Body of pancreas (tissue), 4 donors: ENCODE measurements at regions not wholly inside any gene's neighbourhood (a gene's known extent, or its start where the extent isn't known, plus 50 kb on each side); places are given as distances from the start of the nearest gene placed in this dataset.

ENCODE experiments used
- CTCF ChIP-seq, 7 experiments: fragments of 450-650 bp in 4 of 7; fragments of 200-600 bp in 3 of 7; sonication (generic) in 3 of 7; IDR thresholded peaks; one replicate each; pipeline ENCODE4 v1.5.1; 2016 to 2019; ENCODE audit warnings: antibody characterized with exemption in 7 of 7
- POLR2A ChIP-seq, 3 donors: fragments of 450-650 bp; IDR thresholded peaks; one replicate each; pipeline ENCODE4 v1.6.1; 2016; ENCODE audit warnings: antibody characterized with exemption in 3 of 3, mild to moderate bottlenecking in 2 of 3

DNA sequence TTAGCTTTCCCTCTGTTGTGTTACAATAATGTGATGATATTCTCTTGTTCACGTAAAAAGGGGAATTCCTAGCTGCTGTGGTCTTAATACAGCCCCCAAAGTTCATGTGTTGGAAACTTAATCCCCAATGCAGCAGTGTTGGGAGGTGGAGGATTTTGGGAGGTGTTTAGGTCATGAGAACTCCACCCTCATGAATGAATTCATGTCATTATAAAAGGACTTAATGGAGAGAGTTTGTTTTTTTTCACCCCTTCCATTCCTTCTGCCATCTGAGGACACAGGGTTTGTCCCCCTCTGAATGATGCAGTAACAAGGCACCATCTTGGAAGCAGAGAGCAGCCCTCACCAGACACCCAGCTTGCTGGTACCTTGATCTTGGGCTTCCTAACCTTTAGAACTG, 253.4 kb upstream of the DDHD1 start:
- TF ChIP-seq POLR2A (IDR thresholded peaks at IDR 0.05) (no peak), CTCF (IDR thresholded peaks at IDR 0.05) (no peak)
